Stimulated activated CD8-positive, alpha-beta memory T cell treated with anti-CD3 and anti-CD28 coated beads, Interleukin-7, amount 100 ng/mL, for 48 hours (primary cell): ENCODE measurements at regions not wholly inside any gene's neighbourhood (a gene's known extent, or its start where the extent isn't known, plus 50 kb on each side); places are given as distances from the start of the nearest gene placed in this dataset.
"Not testable (repeated sequence)": the region's sequence is repeated elsewhere in the genome, so short reads cannot be mapped to it uniquely, and the experiment has no call there.

Experiments used
- DNase-seq, 2 donors: peaks; one replicate each; pipeline ENCODE4 v3.0.0-alpha.2; 2020; ENCODE audit warnings: low read depth in 1 of 2; ENCODE audit errors: extremely low read depth in 1 of 2

DNA sequence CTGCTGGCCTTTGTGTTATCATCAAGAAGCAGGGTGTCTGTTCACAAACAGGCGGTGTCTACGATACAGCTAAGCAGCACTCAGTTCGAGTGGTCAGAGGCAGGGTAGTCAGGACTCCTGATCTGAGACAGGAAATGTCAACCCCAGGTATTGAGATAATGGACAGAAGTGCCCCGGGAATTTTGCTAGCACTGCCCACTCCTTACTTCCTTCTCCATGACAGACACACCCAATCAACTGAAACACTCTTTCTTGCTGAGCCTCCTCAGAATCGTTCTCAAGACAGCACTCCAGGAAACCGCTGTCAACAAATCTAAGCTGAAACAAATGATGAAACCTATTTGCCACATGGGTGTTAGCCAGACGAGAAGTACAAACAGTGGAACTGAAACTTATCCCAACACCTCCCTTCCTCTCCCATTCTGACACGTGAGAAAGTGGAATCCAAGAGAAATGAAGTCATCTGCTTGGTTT is 109.3 kb downstream of the GTF2IRD2B start:
- DNase-seq: not testable (repeated sequence)

DNA sequence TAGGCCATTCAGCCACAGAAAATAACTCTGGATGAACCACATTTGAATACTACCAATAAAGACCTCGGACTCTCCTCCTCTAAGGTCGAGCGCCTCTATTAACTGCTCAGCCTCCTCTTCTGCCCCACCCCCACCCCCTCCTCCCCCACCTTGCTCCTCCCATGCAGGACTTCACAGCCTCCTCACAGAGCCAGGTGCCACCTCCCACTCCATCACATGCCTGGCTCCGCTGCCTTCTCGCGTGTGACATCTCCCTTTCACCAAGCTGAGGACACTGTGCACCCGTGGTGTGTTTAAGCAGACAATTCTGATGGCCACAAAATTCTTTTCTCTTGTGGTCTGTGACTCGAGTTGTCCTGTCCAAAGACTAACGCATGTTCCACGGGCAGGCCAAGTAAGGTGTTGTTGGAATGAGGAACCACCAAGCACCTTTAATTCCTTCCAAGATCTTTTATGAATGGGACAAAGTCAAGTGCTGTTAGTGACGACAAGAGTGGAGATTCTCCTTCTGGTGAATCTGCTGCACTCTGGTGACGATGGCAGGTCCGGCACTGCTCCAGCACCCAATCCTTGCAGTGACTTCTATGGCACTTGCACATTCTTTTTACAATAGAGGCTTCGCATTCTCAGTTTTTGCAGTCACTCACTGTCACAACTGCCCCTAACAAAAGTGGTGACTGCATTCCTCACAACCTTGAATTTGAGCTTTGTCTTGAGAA is 113.1 kb downstream of the GTF2IRD2B start:
- not testable (repeated sequence) for DNase-seq

DNA sequence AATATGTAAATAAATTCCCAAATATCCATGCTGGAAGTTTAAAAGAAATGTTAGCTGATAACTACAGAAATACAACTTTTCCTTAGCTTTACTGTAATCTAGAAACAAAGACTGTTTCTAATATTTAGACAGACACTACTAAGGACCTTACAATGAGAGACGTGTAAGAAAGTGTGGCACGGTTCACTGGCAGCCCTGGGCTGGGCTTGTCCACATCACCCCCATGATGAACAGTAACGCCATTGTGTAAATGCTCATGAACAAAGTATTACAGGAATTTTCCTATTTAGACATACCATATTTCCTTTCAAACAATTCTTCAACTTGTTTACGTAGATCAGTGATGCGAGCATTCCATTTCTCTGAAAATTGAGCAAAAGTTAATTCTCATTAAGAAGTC is 123.1 kb downstream of the GTF2IRD2B start:
- not testable (repeated sequence) for DNase-seq

DNA sequence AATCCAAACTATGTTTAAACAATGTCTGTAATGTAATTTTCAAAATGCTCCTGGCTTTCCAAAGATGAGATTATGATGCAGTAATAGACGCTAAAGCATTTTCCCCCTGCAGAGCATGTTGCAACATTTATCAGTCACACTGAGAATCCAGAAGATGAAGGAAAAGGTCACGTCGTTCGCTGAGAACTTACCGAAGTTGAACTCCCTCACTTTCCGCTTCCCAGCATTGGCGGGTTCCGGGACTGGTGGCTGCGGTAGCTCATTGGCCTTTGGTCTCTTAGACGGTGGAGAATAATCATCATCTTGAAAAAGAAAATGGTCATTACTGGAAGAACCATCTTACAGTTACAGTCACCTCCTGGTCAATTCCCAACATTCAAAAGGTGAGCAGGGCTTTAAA is 124.6 kb downstream of the GTF2IRD2B start:
- DNase-seq: not testable (repeated sequence)

DNA sequence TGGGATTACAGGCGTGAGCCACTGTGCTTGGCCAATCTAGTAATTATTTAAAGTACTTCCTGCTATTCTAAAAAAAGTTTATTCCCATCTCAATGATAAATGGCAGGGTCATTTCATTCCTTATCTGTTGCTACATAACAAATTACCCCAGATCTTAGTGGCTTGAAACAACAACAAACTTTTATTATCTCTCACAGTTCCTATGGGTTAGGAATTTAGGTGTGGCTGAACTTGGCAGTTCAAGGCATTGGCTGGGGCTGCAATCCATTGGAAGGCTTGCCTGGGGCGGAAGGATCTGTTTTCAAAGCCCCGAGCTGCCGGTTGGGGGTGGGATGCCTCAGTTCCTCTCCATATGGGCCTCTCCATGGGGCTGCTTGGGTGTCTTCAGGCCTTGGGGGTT is 133.7 kb downstream of the GTF2IRD2B start:
- not testable (repeated sequence) for DNase-seq

DNA sequence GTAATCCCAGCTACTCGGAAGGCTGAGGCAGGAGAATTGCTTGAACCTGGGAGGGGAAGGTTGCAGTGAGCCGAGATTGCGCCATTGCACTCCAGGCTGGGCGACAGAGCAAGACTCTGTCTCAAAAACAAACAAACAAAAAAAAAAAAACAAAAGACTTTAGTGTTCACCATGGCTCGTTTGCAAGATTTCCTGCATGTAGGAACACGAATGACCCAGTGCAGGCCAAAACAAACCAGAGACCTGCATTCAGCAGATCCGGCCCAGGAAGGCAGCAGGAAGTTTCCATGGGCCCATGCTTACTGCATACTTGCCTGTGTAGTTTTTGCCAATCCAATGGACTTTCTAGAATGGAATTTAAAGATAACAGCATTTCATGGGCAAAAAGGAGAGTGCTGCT is 137.2 kb downstream of the GTF2IRD2B start:
- not testable (repeated sequence) for DNase-seq

GRCh38 chr7:75230558-75230957 is 138.2 kb downstream of the GTF2IRD2B start:
- not testable (repeated sequence) for DNase-seq

DNA sequence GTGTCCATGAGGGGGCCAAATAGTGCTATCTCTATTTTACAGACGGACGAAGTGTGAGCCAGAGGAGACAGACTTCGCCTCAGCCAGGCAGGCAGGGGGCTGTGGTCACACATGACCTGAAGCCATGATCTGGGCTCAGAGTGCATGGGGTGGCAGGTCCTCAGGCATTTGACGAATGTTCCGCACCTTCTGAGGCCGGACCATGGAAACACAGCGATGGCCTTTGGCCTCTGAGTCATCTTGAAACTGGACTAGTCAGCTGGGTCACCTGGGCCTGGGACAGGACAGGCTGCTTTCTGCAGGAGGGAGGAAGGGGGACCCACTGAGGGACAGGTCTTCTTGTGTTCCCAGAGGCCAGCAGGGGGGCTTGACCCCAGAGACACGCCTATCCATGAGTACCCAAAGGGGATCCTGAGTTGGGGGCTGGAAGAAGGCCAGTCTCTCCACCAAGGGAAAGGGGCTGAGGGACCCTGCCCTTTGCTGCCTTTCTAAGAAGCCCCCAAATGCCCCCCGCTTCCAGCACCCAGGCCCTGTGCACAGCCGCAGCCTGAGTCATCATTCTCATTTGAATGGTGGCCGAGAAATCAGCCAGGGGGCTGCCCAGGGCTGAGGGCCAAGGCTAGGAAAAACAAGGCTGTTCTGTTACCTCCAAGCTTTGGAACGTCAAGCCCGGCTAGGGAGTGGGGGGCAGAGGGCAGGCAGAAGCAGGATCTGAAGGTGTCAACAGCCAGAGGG is 142.9 kb downstream of the GTF2IRD2B start:
- not testable (repeated sequence) for DNase-seq

DNA sequence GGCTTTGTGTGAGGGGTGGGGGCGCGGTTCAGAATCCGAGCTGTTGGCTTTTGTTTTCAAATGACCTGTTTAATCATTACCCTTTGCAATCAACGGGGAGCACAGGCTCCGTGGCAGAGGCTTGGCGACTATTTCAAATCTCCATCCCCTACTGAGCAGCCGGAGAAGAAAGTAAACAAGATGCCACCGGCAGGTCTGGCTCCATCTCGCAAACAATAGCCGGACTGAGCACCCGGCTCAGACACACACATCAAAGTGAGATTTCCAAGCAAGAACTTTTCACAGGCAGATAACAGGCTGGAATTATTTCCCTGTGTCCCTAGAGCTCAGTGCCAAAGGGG is 143.4 kb downstream of the GTF2IRD2B start:
- not testable (repeated sequence) for DNase-seq

- DNase-seq: peak in 1 of 2 donors; percentile 34
Observed at GRCh38 chr7:75237255-75238187, 145.1 kb downstream of the GTF2IRD2B start.

DNA sequence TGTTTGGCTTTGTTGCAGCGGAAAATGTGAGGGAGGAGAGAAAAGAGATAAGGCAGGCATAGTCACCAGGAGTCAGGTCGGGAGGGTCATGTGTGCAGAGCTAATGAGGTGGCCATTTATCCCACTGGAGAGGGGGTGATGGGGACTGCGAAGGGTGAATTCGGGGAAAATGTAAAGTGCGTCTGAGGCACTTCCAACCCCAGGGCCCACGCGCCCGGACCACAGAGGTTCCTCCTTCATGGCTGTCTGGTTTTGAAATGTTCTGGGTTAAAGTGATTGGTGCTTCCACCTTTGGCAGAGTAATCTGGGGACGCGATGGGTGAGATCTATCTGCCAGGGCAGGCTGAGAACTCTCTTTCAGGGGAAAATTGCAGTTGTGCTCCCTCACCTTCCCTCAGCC is 145.9 kb downstream of the GTF2IRD2B start:
- not testable (repeated sequence) for DNase-seq

DNA sequence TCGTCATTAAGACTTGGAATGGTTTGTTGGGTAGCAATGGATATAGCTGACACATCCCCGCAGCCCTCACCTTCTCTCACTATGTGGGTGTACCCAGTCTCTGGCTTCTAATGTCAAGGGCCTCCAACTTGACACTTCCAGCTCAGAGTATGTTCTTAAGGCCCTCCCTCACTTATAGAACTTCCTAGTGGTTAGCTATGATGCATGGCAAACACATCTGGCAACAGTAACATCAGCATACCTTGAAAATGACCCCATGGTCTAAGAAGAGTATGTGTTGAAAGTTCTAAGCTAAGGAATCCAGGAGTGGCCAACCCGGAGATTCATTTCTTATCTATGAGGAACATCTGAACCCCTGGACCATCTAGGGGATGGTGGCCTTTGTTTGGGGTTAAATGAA is 151.2 kb downstream of the GTF2IRD2B start:
- DNase-seq: not testable (repeated sequence)

GRCh38 chr7:75248216-75248615 is 147.2 kb upstream of the TRIM73 start:
- DNase-seq: not testable (repeated sequence)

DNA sequence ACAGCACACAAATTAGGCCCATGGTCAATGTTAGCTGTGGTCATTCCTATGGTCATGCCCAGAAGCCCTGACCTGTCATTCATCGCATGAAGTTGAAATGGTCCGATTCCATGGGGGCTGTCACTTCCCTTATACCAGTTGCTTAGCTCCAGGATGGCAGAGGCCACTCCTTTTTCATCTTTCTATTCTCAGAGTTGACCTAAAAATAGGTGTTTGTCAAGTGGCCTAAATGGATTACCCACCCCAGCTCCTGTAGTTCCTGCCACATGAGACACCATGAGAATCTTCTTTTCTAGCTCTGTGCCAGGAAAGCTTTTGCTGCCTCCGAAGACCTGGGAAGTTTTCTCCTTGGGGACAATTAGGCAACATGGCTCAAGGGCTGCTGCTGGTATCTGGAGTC is 141.2 kb upstream of the TRIM73 start:
- DNase-seq: not testable (repeated sequence)

DNA sequence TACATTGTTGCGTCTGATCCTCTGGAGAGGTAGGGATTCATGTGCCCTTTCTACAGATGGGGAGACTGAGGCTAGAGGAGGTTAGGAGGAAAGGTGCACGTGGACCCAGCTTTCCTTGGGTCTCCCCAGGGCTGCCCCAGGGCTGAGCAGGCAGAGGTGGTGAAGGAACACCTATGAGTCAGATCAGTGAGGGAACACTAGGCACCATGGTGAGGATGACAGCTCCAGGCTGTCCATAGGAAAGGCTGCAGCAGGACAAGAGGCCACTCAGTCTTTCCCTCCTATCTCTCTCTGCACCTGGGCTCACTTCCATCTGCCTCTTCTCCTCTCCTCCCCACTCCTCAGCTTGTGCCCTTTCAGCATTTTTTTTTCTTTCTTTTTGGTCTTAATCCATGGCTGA is 138.0 kb upstream of the TRIM73 start:
- not testable (repeated sequence) for DNase-seq

DNA sequence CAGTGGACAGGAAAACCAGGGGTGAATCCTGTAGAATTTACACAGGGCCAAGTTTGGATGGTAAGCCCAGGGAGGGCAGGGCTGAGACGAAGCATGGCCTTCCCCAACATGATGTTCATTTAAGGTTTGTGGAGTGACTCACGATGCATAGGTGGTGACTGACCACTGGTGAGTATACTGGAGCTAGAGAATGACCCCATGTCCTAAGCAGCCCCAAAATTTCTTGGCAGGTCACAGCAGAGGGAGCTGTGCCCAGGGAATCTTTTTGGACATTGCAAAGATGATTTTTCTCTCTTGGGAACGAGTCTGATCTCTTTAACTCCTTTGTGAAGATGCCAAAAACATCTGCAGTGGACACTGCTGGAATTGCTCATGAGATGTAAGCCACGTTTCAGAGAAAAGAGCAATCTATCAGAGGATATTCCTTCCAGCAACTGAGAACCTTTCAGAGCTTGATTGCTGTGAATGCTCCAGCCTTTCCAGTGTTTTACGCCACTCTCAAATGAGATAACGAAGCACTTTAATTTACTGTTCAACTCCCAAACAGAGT is 135.9 kb upstream of the TRIM73 start:
- not testable (repeated sequence) for DNase-seq

- DNase-seq: not testable (repeated sequence)
Observed at GRCh38 chr7:75261660-75262059, 133.8 kb upstream of the TRIM73 start.

DNA sequence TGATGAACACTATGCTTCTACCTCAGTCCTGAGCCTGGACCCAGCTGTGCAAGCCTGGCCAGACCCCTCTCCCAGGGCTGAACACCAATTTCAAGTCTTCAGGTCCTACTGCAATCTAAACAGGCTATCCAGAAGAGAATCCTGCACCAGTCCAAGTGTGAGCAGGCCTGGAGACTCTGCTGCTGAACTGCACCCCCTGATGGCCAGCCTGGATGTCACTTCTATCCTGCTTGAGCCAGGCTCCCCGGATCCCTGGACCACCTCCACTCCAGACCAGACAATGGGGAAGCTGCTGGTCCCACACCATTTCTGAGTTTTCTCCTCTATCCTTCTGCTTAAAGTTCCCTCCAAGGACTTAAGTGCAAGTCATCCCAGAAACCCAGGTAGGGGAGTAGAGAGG is 127.3 kb upstream of the TRIM73 start:
- DNase-seq: not testable (repeated sequence)

DNA sequence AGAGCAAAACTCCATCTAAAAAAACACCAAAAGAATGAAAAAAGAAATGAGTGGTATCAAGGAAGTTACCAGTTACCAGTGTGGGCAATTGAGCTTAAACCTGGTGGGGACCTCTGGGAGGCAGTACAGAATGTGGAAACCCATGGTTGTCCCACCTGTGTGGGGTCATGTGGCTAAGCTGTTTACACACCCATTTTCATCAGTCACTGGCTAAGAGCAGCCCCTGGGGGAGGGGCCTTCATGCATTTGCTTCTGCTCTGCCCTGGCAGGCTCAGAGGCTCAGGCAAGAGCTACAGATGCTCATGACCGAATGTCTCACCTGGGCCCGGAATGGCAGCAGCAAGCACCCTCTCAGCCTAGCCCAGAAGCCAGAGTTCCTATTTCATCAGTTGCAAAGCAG is 126.3 kb upstream of the TRIM73 start:
- DNase-seq: not testable (repeated sequence)

DNA sequence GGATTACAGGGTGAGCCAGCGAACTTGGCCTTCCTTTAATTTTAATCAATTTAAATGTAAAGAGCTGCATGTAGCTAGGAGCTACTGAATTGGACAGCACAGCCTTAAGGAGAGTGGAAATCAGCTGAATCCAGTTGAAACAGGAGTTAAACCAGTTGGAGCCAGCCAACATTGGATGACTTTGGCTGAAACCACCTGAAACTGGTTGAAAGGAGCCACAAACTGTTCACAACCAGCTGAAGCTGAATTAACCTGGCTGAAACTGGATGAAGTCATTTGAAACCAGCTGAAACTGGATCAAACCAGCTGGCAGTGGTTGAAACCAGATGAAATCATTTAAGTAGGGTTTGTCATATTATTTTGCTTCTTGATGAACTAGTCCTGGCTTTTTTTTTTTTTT is 121.3 kb upstream of the TRIM73 start:
- not testable (repeated sequence) for DNase-seq
